ENCODE measurements at regions not wholly inside any gene's neighbourhood (a gene's known extent, or its start where the extent isn't known, plus 50 kb on each side); places are given as distances from the start of the nearest gene placed in this dataset.

DNA sequence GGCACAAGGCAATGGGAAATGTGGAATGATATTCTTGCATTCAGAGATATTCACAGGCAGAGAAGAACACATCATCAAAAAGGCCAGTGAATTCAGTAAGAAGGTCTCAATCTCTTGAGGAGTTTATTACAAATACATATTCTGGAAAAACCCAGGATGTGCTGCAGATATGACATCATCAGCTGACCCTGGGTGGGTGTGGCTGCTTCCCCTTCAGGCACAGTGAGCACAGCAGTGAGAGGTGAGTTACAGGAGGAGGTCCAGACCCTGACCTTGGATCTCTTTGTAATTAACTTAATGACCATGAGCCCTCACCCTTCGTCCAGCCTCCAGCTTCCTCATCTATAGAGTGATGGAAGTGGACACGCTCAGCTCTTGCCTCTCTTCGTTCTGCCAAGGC lies 147.5 kb upstream of the SYNDIG1 start:
- TF ChIP-seq, protein P1, sequence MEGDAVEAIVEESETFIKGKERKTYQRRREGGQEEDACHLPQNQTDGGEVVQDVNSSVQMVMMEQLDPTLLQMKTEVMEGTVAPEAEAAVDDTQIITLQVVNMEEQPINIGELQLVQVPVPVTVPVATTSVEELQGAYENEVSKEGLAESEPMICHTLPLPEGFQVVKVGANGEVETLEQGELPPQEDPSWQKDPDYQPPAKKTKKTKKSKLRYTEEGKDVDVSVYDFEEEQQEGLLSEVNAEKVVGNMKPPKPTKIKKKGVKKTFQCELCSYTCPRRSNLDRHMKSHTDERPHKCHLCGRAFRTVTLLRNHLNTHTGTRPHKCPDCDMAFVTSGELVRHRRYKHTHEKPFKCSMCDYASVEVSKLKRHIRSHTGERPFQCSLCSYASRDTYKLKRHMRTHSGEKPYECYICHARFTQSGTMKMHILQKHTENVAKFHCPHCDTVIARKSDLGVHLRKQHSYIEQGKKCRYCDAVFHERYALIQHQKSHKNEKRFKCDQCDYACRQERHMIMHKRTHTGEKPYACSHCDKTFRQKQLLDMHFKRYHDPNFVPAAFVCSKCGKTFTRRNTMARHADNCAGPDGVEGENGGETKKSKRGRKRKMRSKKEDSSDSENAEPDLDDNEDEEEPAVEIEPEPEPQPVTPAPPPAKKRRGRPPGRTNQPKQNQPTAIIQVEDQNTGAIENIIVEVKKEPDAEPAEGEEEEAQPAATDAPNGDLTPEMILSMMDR (IDR thresholded peaks at IDR 0.05): no peak
- no peak for TF ChIP-seq EZH2 (IDR thresholded peaks at IDR 0.05; ENCODE audit: borderline replicate concordance, insufficient read depth, low read depth, low read length, poor library complexity, severe bottlenecking)
